ENCODE measurements at regions not wholly inside any gene's neighbourhood (a gene's known extent, or its start where the extent isn't known, plus 50 kb on each side); places are given as distances from the start of the nearest gene placed in this dataset.

DNA sequence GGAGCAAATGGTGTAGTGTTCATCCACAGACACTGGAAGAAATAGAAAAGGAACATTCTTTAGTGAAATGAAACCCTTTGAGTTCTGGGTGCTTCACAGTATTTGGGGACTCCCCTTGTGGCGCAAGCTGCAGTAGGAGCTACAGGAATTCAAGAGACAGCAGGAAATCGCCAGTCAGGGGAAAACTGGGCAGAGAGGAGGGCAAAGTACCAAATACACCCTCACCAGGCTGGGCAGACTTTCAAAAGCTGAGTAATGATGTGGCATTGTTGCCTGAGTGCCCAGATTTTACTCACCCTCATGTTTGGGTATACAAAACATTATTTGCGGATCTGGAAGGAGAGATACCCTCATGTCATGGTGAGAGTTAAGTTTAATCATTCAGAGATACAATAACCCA is 97.9 kb downstream of the SOD2 start:
- H3K4me1 ChIP-seq (replicated peaks in 1 of 2; ENCODE audit: control insufficient read depth in 2 of 2, insufficient read depth in 2 of 2, low read length in 2 of 2): no peaks in the 10 kb centered on the region
- H4K20me1 ChIP-seq (replicated peaks; ENCODE audit: control insufficient read depth, insufficient read depth, low read length): no peaks in the 10 kb centered on the region
- FAIRE-seq (no peak), ATAC-seq (no peak), DNase-seq (ENCODE audit: extremely low read depth in 1 of 4, low spot score in 3 of 4) (no peak)
- no peak overlapping the region for H3K4me3 ChIP-seq
- 0% methylated on average over 3 of the region's 3 CpGs for WGBS (ENCODE audit: insufficient coverage, low coverage, missing lambda C conversion rate)
- H3K36me3 ChIP-seq (ENCODE audit: control insufficient read depth, insufficient read depth, low read length): no peaks in the 10 kb centered on the region
- BruUV-seq (replicated peaks): no TSS peak
- H2AFZ ChIP-seq (ENCODE audit: low read depth, low read length): no peak overlapping the region
- CTCF ChIA-PET (ENCODE audit: low intra/inter-chr PET ratio): no interaction called here
- POLR2A ChIA-PET: no interaction called here
- H3K9ac ChIP-seq (ENCODE audit: insufficient read depth in 1 of 2, low read depth in 2 of 2, low read length in 2 of 2): no peak overlapping the region
- peaks cover 20 to 41% of the 10 kb centered on the region in 2 experiments; a peak in 4 of 5 replicates for H3K27me3 ChIP-seq (ENCODE audit: control insufficient read depth in 2 of 2, insufficient read depth in 2 of 2, low read length in 2 of 2)
- H3K9me3 ChIP-seq (replicated peaks; ENCODE audit: control insufficient read depth, insufficient read depth, low read depth, low read length): no peaks in the 10 kb centered on the region
- no peak for TF ChIP-seq HDAC2 (IDR thresholded peaks at IDR 0.05)
- no peak for TF ChIP-seq ZNF217 (CRISPR knock-in tag; IDR thresholded peaks at IDR 0.05)
- TF ChIP-seq, protein P1, sequence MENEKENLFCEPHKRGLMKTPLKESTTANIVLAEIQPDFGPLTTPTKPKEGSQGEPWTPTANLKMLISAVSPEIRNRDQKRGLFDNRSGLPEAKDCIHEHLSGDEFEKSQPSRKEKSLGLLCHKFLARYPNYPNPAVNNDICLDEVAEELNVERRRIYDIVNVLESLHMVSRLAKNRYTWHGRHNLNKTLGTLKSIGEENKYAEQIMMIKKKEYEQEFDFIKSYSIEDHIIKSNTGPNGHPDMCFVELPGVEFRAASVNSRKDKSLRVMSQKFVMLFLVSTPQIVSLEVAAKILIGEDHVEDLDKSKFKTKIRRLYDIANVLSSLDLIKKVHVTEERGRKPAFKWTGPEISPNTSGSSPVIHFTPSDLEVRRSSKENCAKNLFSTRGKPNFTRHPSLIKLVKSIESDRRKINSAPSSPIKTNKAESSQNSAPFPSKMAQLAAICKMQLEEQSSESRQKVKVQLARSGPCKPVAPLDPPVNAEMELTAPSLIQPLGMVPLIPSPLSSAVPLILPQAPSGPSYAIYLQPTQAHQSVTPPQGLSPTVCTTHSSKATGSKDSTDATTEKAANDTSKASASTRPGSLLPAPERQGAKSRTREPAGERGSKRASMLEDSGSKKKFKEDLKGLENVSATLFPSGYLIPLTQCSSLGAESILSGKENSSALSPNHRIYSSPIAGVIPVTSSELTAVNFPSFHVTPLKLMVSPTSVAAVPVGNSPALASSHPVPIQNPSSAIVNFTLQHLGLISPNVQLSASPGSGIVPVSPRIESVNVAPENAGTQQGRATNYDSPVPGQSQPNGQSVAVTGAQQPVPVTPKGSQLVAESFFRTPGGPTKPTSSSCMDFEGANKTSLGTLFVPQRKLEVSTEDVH (IDR thresholded peaks at IDR 0.05; ENCODE audit: low read depth, partially characterized antibody): no peak
- TF ChIP-seq FUS (optimal IDR thresholded peaks at IDR 0.05; ENCODE audit: low read depth, low read length): no peak
- no peak for TF ChIP-seq SUPT5H (IDR thresholded peaks at IDR 0.05)
- TF ChIP-seq SRSF7 (optimal IDR thresholded peaks at IDR 0.05; ENCODE audit: low read depth, low read length): no peak
- no peak for TF ChIP-seq RBM14 (IDR thresholded peaks at IDR 0.05; ENCODE audit: borderline replicate concordance, insufficient read depth, low read depth, low read length)
- no peak overlapping the region for H3K27ac ChIP-seq (ENCODE audit: extremely low read depth, low read depth, low read length)
- intact Hi-C loops (cut with micrococcal nuclease): no loop called here
- H3K4me2 ChIP-seq (ENCODE audit: insufficient read depth, low read length): no peak overlapping the region
- in situ Hi-C loops (cut with MboI): no loop called here
- no peaks in the 10 kb centered on the region for H3K9me1 ChIP-seq (ENCODE audit: control insufficient read depth, insufficient read depth, low read length)
- H3K79me2 ChIP-seq (ENCODE audit: control insufficient read depth, insufficient read depth, low read length): no peaks in the 10 kb centered on the region

Measured in K562 (cell line).